Tongue (tissue), 2 donors: ENCODE measurements at regions not wholly inside any gene's neighbourhood (a gene's known extent, or its start where the extent isn't known, plus 50 kb on each side); places are given as distances from the start of the nearest gene placed in this dataset. TPM values are rescaled to one million over a fixed set of nuclear protein-coding genes. Genes with fewer than 3 reads are reported as not detected.

Source experiments
- DNase-seq: peaks from one replicate; pipeline ENCODE4 v3.0.0-alpha.2; 2015
- small RNA-seq: library from RNA; depleted of rRNA; stranded (forward); fragments of <200 nt; gene quantifications from one replicate; pipeline ENCODE3, GENCODE V24; 2014; ENCODE audit warnings: low replicate concordance

DNA sequence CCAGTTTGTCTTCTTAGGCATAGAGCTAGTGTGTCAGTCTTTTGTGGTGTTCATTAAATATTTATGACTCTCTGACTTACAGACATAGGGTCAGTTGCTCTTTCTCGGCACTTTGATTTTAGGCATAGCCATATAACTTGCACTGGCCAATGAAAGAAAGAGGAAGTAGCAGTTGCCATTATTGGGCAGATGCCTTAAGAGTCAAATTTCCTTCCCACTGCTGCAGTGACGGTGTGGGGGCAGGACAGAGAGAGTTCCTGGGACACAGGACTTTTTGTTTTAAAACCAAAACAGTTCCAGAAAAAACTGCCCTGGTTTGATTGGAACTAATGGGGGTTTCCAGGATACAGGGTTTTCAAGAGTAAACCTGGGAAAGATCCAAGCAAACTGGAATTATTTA is 60.2 kb upstream of the PHF14 start:
- DNase-seq = peak; percentile 54

DNA sequence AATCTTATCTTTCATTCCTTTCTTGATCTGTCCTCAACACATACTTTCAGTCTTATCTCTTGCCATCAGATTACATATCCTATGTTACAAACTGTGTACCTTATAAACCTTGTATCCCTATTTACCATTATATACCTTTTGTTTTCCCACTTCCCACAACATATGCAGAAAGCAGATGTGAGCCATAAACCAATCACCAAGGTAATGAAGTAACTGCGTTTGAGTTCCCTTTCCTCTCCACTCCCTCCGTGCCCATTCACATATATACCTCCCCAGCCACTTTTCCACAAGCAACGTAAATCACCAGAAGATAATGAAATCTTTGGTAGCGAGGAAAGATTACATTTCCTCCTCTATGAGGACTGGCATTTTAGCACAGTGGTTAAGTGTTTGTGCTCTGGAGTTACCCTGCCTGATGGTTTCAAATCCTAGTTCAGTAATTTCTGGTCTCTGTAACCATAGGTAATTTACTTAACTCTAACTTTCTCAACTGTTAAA is 55.5 kb upstream of the PHF14 start:
- DNase-seq = no peak

DNA sequence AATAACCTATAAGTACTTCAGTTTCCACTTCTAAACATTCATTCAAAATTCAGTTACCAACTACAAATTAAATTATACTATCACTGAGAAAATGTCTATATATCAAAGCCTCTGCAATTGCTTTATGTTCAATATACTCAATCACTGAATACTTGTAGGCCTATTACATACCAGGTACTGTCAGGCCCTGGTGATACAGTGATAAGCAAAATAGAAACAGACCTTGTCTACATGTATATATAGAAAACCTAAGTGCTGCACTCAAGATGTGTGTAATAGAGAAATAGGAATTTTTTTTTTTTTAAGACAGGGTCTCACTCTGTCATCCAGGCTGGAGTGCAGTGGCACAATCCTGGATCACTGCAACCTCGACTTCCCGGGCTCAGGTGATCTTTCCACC is 53.7 kb upstream of the PHF14 start:
- no peak for DNase-seq

Small RNA genes in the stretch of these regions (small RNA-seq; reads per million reads assigned to genes)
- gene AC004852.1 = not detected
- not detected for gene AC009945.1
- gene RF00012 = not detected
- not detected for gene RF00019
